RPMI7951 (cell line): ENCODE measurements at regions not wholly inside any gene's neighbourhood (a gene's known extent, or its start where the extent isn't known, plus 50 kb on each side); places are given as distances from the start of the nearest gene placed in this dataset.
"Not testable (repeated sequence)": the region's sequence is repeated elsewhere in the genome, so short reads cannot be mapped to it uniquely, and the experiment has no call there.

Source experiments
- DNase-seq: peaks from one replicate; pipeline ENCODE4 v3.0.0-alpha.2; 2012; ENCODE audit warnings: low read depth

DNA sequence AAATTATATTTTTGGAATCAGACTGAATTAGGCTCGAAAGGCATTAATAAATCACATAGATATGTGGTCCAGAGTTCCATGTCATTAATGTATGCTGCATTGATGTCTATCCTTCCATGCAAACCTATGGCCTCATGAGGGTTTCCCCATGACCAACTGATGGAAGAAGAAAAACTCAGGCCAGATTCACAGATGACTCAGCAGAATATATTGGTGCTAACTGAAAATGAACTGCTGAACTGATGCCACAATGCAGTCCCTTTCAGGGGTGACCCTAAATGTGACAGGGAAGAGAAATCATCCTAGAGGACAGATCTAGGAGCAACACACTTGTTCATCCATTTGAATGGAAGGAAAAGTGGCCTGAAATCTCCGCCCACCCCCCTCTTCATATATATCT, 110.5 kb upstream of the KCND3 start:
- DNase-seq = no peak

DNA sequence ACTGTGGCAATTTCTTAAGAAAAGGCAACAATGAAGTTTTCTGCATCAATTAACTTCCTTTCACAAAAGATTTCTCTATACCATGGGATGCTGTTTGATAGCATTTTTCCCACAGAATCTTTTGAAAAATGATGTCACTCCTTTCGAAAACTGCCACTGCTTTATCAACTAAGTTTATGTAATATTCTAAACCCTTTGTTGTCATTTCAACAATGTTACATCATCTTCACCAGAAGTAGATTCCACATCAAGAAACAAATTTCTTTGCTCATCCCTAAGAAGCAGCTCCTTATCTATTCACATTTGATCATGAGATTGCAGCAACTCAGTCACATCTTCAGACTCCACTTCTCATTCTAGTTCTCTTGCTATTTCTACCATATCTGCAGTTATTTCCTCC, 116.1 kb upstream of the KCND3 start:
- no peak for DNase-seq

DNA sequence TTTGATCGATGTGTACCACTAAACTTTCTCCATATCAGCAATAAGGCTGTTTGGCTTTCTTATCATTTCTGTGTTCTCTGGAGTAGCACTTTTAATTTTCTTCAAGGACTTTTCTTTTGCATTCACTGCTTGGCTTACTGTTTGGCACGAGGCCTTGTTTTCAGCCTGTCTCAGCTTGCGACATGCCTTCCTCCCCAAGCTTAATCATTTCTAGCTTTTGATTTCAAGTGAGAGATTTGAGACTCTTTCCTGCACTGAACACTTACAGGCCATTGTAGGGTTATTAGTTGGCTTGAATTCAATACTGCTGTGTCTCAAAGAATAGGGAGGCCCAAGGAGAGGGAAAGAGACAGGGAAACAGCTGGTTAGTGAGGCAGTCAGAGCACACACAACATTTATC, 120.6 kb upstream of the KCND3 start:
- DNase-seq = no peak

DNA sequence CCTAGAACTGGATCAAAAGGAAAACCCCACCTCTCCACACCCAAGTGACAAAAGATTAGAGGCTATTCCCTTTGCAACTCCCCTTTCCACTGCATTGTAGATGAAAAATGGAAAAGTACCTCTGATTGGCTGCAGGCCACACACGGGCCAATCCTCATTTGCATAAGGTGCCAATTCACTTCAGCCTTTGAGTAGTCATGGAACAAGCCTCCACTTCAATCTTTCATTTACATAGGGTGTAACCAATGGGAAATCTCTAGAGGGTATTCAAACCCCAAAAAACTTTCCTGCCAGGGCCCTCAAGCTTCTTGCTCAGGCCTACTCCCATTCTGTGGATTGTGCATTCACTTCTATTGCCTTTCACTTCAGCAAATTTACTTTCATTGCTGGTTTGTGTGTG, 122.3 kb upstream of the KCND3 start:
- no peak for DNase-seq

DNA sequence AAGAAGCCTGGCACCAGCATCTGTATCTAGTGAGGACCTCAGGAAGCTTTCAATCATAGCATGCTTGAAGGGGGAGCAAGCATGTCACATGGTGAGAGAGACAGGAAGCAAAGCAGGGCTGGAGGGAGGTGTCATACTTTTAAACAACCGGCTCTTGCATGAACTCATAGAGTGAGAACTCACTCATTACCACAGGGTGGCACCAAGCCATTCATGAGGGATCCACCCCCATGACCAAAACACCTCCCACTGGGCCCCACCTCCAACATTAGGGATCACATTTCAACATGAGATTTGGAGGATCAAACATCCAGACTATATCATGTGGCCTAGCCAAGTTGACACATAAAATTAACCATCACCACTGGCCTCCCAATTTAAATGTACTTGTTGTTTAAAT, 125.1 kb upstream of the KCND3 start:
- DNase-seq = peak; percentile 6

DNA sequence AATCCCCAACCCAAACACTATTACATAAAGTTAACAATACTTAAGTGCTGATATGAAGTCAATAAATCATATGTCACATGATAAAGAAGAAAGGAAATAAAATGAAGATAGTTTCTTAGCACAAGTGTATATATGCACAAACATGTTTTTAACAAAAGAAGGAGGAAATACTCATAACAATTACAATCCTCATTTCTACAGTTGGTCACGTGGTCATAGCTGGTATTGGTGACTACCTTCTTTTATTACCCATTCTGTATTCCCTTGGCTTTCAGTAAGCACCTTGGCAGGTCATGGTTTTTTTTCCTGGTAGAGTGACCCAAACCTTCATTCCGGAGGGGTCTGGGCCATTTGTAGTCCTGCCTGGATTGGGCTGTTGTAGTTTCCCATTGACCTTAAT, 137.1 kb upstream of the KCND3 start:
- no peak for DNase-seq

DNA sequence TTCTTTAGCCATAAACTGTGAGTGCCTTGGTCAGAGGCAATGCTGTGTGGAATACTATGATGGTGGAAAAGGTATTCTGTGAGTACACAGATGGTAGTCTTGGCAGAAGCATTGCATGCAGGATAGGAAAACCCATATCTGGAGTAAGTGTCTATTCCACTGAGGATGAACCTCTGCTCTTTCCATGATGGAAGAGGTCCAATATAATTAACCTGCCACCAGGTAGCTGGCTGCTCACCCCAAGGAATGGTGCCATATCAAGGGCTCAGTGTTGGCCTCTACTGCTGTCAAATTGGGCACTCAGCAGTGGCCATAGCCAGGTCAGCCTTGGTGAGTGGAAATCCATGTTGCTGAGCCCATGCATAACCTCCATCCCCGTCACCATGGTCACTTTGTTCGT, 138.1 kb upstream of the KCND3 start:
- DNase-seq = not testable (repeated sequence)

DNA sequence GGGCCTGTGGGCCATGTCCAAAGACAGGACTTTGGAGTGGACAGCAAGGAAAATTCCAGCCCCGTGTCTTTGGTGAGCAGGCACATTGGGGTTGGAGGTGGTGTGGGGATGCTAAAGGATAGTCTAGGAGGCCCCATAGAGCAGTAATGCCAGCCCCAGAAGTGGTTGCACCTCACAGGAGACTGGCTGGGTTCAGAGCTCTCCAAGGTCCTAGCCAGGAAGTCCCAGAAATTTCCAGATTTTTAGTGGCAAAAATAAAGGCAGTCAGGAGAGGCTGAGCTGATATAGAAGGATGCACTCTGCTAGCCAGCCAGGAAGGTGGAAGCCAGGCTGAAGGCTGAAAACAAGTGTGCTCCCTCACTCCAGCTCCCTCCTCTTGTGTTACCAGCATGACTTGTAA, 144.0 kb upstream of the KCND3 start:
- DNase-seq = no peak

DNA sequence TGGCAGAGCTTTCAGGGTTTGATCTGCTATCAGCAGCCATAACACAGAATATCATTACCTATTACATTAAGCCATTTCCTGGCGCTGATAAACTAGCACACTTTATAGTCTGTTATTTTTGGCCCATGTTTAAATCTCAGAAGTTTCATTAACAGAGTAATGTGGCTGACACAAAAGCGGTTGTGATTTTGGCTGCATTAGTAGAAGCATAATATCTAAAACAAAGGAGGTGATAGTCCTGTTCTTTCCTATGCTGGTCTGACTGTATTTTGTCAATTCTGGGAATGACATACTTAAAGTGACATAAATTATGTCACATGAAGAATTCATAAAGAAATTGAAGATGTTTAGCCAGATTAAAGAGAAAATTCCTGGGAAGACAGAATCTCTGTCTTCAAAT, 151.3 kb upstream of the KCND3 start:
- no peak for DNase-seq

DNA sequence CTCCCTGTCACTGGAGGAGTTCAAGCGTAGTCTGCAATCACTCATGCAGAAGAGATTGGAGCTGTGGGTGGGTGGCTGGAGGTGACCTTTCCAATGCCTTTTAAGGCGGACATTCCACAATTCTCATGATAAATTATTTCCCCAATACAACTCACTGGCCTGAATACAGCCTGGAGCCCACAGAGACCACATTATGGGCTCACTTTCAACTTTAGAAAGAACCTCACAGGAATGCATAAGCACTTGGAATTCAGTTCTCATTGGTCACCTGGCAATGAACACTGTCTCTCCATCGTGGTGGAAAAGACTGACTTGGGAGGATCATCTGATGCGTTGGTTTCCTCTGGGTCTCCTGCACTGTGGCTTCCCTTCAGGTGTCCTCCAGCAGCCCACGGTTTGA, 151.8 kb upstream of the KCND3 start:
- DNase-seq = no peak

DNA sequence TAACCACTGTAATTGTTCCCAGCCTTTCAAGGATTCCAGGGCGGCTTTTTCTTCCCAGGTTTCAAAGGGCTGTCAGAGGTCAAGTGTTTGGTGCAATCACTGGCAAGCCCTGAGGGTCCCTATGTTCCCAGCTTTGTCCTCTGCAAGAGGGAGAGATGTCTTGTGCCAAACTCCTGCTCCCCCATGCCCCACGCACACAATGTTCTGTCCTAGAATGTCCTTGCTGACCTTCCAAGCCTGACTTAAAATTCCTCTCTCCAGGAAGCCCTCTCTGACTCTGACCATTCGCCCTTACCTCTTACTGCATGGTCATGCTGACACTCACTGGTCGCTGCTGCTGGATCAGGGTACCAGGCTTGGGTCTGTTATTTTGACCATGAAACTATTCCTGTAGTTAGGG, 152.5 kb upstream of the KCND3 start:
- DNase-seq = no peak

DNA sequence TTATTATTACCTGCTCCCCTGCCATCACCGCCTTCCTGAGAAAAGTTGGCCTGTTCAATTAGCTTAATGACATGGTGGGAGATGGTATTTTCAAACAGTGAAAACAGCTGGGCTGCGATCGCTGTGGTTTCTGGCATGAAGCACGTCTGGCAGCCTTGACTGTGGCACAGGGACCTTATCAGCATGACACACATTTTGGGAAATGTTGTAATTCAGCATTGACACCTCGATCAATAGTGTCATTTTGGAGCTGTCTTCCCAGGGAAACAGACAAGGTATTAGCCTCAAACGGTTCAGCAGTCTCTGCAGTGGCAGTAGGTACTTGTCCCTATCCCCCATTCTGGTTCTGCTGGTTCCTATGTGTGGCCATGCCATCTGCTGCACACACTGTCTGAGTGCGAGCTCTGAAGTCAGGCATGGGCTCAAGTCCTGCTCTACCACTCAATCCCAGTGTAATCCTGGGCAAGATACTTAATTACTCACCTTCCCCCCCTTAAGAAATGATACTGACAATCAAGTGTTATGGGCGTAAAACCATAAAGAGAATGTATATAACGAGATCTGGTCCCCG, 154.5 kb upstream of the KCND3 start:
- DNase-seq = no peak

DNA sequence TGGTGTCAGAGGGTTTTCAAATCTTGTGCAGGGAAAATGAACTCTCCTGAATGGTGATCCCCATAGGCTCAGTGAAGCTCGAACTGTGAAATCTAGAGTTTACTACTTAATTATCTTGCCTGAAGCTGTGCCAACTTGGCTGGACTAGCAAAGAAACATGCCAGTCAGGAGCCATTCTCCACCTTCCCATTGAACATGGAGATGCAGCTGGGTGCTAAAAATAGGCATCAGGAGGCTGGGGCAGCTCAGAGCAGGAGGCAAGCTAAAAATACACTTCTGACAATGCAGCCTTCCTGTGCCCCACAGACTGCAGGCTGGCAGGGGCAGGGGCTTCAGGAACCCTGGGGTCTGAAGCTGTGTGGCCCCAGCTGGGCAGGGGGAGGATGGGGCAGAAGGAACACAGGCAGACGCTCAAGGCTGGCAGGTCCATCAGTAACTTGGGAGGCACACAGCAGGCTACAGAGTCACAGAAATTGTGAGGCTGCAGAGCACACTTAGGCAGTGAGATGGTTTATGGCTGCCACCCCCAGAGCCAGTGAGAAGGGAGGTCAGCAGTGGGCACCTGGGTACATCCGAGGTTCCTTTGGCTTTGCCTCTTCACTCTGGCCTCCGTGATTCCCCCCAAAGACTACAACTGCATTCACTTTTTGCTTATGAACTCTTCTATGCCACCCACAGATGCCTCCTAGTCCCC, 155.4 kb upstream of the KCND3 start:
- DNase-seq = no peak

DNA sequence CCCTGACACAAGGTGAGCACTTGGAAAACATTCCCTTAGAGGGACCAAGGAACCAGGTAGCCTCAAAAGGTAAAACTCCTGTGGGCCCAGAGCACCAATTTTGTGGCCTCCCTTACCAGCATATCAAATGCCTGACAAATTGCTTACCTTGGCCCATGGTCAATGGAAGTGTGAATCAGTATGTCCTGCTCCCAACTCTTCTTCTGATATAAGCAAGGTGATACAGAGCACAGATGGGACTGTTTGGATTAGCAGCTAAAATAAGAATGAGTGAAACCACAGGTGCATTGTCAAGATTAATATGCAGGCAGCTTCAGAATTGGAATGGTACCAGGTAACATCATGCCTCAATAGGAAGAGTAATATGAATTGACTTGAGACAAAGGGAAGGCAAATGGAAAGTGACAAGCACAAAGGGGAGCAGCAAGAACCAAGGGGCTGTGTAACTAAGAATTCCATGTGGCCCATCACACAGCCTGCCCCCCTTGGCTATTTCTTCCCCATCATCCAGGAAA, 156.8 kb upstream of the KCND3 start:
- DNase-seq = no peak

DNA sequence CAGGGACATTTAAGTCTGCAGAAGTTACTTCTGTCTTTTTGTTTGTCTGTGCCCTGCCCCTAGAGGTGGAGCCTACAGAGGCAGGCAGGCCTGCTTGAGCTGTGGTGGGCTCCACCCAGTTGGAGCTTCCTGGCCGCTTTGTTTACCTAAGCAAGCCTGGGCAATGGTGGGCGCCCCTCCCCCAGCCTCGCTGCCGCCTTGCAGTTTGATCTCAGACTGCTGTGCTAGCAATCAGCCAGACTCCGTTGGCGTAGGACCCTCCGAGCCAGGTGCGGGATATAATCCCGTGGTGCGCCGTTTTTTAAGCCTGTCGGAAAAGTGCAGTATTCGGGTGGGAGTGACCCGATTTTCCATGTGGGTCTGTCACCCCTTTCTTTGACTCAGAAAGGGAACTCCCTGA, 170.7 kb upstream of the KCND3 start:
- DNase-seq = not testable (repeated sequence)

DNA sequence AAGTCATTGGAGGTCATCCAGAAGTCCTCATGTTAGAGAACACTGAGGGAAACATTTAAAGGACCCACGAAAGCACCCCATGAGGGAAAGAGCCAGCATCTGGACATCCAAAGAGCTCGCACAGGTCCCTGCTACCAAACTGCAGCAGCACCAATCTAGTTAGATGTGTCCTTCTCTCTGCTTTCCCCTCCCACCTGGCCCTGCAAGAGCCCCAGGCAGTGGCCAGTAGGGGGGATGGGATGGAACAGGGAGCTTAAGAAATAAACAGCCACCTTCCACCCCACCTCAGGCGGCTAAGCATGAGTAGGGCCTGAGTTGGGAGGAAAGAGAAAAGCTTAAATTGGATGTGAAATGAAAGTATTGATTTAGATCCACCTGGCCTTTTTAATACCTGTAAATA, 175.9 kb upstream of the KCND3 start:
- DNase-seq = no peak

DNA sequence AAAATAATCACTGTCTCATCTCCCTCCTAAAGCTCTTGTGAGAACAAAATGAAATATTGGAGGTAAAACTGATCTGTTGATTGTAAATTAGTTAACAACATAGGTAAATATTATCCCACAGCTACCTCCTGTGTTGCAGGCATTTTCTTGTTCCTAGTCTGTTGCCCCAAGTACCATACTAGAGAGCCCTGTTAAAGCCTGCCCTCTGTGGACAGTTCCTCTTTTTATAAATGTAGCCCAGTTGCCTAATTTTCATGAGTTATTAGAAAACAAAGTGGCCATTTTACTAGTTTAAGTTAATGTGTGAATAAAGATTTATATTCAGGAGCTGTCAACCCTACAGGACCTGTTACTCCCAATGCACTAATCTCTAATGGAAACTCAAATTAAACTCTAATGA, 180.0 kb upstream of the KCND3 start:
- DNase-seq = no peak

DNA sequence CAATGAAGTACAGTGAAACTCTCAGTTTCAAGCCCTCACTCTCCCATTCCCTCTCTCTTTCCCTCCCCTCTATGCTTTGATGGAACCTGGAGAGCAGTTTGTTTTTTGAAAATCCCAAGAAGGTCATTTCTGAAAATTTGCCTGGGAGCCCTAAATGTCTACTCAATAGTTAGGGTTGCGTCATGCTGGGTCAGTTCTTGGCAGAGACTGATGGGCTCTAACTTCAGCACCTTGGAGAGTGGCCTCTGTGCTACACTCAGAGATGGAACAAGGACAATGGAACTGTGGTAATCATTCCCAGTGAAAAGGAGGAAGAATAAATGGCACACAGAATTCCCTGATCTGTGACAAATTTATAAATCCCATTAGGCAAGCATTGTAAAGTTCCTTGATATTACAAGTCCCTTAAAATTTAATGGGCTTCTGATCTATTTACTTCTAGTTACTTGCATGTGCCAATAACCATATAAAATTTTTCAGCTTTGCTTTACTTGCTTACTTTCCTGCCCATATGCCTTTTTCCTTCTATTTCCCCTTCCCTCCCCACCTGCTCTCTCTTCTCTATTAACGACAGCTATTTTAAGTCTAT, 182.9 kb upstream of the KCND3 start:
- DNase-seq = peak; percentile 52

DNA sequence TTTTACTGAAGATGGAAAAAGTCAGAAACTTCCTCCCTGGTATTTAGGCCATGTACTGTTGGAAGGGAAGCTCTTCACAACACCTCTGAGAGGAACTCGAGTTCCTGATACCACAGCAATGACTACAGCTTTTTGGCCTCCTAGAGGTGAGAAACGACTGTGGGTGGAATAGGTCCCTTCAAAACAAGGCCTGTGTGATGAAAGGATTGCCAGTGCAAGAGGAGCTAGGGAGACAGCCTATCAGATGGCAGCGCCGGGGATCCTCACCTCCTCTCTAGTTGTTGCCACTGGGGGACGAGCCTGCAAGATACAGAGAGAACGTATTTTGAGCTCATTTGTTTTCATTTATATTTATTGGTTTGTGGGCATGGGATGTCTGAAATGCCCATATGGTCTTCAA, 187.8 kb upstream of the KCND3 start:
- no peak for DNase-seq

DNA sequence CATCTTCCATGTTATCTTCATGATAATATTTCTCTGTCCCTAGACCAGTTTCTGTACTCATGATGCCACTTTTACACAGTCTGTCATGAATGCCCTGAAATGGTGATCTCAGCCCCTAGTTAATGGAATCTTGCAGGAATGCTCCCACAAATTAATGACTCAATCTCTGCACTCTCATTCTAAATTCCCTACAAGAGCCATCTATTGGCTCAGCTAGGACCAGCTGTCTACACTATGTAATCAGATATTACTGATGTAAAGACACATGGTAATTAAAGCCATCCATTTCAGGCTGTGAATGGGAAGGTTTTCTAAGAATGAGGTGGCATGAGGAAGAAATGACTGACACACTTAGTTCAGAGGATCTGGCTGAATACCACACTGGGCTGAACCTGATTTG, 199.1 kb upstream of the KCND3 start:
- DNase-seq = no peak

DNA sequence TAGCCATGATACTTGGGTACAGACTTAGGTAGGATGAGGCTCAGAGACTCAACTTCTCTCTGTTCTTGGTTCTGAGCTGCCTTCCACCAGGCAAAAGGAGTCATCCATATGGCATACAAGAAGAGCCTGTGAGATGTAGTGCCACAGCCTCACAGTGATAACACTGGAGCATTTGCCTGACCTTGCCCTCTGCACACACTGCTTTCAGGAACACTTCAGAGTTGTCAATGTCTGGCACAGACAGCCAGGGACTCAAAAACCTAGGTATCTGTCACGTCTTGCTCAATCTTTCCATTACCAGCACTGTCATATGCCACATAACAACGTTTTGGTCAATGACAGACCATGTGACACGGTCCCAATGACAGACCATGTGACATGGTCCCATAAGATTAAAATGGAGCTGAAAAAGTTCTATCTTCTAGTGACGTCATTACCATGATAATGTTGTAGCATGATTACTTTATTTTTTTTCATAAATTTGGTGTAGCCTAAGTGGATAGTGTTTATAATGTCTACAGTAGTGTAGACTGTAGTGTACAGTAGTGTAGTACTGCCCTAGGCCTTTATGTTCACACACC, 199.9 kb upstream of the CTTNBP2NL start:
- DNase-seq = no peak

DNA sequence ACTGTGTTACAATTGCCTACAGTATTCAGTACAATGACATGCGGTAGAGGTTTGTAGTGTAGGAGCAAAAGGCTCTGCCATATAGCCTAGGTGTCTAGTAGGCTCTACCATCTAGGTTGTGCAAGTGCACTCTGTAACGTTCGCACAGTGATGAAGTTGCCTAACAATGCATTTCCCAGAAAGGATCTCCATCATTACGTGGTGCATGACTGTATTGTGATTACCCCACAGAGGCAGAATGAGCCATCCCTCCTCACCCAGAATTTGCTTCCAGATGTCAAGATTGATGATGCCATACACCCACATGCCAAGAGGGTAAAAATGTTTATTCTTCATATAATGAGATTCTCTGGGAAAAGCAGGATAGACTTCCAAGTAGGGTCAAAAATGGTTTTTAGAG, 199.3 kb upstream of the CTTNBP2NL start:
- DNase-seq = no peak

DNA sequence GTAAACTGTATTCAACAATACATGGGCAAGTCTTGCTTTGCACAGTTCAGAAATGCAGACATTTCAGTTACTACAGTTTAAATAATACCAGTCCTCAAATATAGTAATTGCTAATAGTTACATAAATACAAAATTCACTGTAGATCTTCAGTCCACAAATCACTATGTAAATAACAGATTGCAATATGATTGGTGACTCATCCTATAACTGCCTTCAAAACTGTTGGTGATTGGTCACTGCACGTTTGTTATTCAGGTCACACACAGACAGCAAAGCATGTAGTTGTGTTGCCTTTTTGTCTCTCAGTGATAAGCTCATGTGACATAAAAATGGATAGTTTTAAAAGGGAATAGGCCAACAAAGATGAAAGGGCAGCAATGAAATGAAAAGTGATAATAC, 186.5 kb upstream of the CTTNBP2NL start:
- no peak for DNase-seq
